Activated CD4-positive, CD25-positive, alpha-beta regulatory T cell (primary cell): ENCODE measurements at regions not wholly inside any gene's neighbourhood (a gene's known extent, or its start where the extent isn't known, plus 50 kb on each side); places are given as distances from the start of the nearest gene placed in this dataset.
"Not testable (repeated sequence)": the region's sequence is repeated elsewhere in the genome, so short reads cannot be mapped to it uniquely, and the experiment has no call there.

Experiments used
- DNase-seq, 4 experiments: peaks; one replicate each; lab custom pipeline; 2025; lab: John Stamatoyannopoulos, UW

GRCh38 chr22:27097506-27097905 lies 440.1 kb downstream of the MIAT start:
- no peak for DNase-seq

DNA sequence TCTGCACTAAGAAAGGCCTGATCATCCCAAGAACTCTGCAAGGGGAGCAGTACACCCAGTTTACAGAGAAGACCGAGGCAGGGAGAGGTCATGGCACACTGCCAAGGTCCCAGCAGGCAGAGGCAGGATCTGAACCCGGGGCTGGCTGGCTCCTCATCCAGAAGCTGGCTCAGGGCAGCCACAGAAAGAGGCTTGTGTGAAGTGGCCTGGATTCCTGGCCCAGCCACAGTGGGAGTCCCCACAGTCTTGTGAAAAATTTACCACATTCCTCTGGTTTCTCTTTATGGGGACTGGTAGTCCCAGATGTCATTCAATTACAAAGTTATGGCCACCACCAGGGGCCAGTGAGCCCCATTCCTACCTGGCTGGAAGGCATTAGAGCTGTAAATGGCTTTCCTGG lies 440.5 kb downstream of the MIAT start:
- no peak for DNase-seq

DNA sequence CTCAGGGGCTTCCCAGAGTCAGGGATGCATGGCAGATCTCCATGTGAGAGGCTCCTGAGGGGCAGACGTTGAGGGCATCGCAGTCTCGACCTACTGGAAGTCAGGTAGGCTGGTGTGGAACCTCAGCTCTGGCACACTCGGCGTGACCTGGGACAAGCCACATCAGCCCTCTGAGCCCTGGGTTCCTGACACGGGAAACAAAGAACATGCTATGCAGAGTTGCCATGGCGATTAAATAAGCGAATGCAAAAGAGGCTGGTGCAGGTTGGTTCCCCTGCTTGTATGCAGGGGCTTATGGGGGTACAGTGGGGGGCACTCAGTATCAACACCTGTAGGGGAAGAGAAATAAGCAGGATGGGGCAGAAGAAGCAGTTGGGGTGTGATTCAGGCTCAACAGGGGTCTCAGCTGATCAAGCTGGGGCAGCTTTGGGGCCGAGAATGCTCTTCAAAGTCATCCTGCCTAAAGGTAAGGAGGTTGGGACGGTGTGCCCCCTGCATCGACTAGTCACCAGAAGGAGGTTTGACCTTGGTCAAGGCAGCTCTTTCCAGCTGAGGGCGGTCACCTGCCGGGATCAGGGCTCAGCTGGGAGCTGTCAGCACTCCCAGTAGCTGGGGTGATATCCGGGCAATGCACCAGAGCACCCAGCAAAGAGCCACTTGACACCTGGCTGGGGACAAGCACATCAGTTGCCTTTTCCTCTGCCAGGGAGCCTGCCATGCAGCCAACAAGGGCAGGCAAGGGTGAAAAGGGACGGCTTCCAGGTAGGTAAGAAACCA lies 442.7 kb downstream of the MIAT start:
- no peak for DNase-seq

DNA sequence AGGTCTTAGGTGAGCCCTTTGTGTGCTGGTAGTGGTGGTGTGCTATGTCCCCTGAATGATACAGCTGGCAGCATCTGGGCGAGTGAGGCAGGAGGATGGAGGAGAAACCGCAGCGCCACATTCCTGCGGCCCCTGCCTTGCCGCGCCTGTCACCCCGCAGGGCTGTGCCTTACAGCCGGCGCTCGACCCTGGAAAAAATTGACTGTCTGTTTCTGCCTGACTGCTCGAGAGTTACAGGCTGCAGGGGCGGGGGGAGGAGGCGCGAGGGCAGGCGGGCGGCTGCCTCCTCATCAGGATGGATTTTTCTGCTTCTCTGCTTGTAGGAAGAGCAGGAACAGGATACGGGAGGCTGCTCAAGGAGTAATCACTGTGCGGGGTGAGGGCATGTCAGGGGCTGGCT lies 443.4 kb downstream of the MIAT start:
- DNase-seq: no peak

DNA sequence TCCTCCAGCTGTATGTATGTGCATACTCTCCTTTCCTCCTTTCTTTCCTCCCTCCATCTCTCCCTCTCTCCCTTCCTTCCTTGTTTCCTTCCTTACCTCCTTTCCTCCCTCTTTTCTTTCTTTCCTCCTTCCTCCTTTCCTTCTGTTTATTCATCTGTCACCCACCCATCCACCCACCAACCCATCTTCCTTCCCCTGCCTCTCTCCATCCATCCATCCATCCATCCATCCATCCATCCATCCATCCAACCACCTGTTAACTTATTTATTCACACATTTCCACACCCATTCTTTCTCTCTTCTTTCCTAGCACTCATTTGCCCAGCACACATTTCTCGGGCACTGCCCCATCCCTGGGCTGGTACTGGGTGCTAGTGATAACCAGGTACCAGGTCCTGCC lies 443.9 kb downstream of the MIAT start:
- no peak for DNase-seq

GRCh38 chr22:27104449-27104848 lies 447.1 kb downstream of the MIAT start:
- DNase-seq: no peak

GRCh38 chr22:27105142-27106025 lies 448.0 kb downstream of the MIAT start:
- DNase-seq: no peak

- no peak for DNase-seq
Measured at GRCh38 chr22:27106985-27107384, 449.6 kb downstream of the MIAT start.

- DNase-seq: no peak
Measured at GRCh38 chr22:27107386-27107785, 450.0 kb downstream of the MIAT start.

DNA sequence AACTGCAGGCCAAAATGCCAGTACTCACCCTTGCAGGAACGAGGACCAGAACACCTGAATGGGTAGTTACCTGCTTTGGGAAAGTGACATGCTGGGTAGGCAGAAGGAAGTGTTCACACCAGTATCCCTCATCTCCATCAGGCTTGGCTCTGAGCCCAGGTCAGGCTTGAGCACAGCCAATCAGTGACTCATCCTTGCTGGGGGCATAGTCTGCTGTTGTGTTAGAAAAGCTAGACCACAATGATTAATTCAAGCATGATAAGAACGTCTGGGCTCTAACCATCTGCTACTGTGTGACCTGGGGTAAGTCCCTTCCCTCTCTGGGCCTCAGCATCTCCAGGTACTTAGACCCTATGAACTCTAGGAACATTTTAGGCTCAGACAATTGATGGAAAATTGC lies 450.4 kb downstream of the MIAT start:
- DNase-seq: no peak

DNA sequence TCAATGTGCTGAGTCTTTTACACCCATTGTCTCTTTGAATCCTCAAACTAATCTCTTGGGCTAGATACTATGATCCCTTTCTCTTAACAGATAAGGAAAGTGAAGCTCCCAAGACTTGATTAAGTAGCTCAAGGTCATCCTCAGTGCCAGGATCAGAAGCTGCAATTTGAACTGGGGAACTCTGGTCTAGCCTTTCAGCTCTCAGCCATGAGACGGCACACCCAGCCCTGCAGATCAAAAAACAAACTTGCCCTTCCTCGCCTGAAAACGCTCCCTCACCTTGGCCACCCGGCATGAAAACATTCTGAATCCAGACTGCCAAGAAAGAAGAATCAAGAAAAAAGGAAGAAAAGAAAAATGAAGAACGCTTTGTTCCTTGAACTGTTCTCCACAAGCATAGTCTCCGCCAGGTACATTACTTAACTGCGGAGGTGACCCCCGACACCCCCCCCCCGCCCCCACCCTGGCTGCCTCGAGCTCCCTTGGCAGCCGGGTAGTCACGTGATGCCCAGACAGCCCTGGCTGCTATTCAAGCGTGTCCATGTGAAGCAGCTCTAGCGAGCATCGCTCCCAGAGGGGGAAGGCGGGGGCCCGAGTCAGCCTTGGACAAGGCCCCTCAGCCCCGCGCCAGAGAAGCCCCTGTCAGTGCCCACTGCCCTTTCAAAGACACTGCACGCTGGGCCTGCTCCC lies 451.2 kb downstream of the MIAT start:
- DNase-seq: no peak

- DNase-seq: not testable (repeated sequence)
Measured at GRCh38 chr22:27109406-27109805, 452.0 kb downstream of the MIAT start.

GRCh38 chr22:27110665-27111451 lies 453.5 kb downstream of the MIAT start:
- DNase-seq: no peak

GRCh38 chr22:27111796-27112672 lies 454.6 kb downstream of the MIAT start:
- DNase-seq: no peak

DNA sequence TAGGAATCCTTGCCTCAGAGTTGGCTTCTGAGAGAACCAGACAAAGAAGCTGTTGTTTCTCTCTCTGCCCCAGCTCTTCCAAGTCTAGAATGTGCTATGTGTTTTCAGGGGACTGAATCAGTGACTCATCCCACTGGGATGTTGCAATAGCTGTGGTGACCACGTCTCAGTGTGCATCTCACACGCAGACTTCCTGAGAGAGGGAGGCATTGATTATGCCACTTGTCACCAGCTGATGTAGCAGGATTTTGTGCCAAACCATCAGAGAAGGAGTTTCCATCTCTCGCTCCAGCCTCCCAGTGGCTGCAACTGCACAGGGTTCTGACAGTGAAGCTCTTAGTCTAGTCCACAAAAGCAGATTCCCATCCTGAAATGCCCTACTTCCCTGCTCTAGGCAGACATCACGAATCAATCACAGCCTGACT lies 455.8 kb downstream of the MIAT start:
- DNase-seq: no peak

GRCh38 chr22:27113641-27114040 lies 456.3 kb downstream of the MIAT start:
- DNase-seq: no peak

GRCh38 chr22:27114186-27114585 lies 456.8 kb downstream of the MIAT start:
- no peak for DNase-seq

- DNase-seq: no peak
Measured at GRCh38 chr22:27115410-27115809, 458.0 kb downstream of the MIAT start.

- no peak for DNase-seq
Measured at GRCh38 chr22:27115816-27116256, 458.4 kb downstream of the MIAT start.

- DNase-seq: no peak
Measured at GRCh38 chr22:27116312-27117086, 459.1 kb downstream of the MIAT start.
